ENCODE measurements at regions not wholly inside any gene's neighbourhood (a gene's known extent, or its start where the extent isn't known, plus 50 kb on each side); places are given as distances from the start of the nearest gene placed in this dataset.

GRCh38 chr16:51049276-51049675 is 101.8 kb downstream of the SALL1 start:
- Mint-ChIP-seq H3K27ac (no peak overlapping the region), H3K27me3 (peaks cover under 1% of the 10 kb centered on the region), H3K36me3 (no peaks in the 10 kb centered on the region), H3K9me3 (ENCODE audit: low read depth) (no peaks in the 10 kb centered on the region), H3K4me1 (ENCODE audit: low read depth) (no peaks in the 10 kb centered on the region), H3K4me3 (no peak overlapping the region)

GRCh38 chr16:51048544-51048943 is 102.5 kb downstream of the SALL1 start:
- H3K9me3 Mint-ChIP-seq (ENCODE audit: low read depth): no peaks in the 10 kb centered on the region
- no peaks in the 10 kb centered on the region for H3K27me3 Mint-ChIP-seq
- no peak overlapping the region for H3K4me3 Mint-ChIP-seq
- no peaks in the 10 kb centered on the region for H3K36me3 Mint-ChIP-seq
- no peaks in the 10 kb centered on the region for H3K4me1 Mint-ChIP-seq (ENCODE audit: low read depth)
- H3K27ac Mint-ChIP-seq: no peak overlapping the region

GRCh38 chr16:51045794-51046193 is 105.3 kb downstream of the SALL1 start:
- H3K4me1 Mint-ChIP-seq (ENCODE audit: low read depth): no peaks in the 10 kb centered on the region
- no peak overlapping the region for H3K27ac Mint-ChIP-seq
- H3K4me3 Mint-ChIP-seq: no peak overlapping the region
- no peaks in the 10 kb centered on the region for H3K36me3 Mint-ChIP-seq
- no peaks in the 10 kb centered on the region for H3K9me3 Mint-ChIP-seq (ENCODE audit: low read depth)
- no peaks in the 10 kb centered on the region for H3K27me3 Mint-ChIP-seq

DNA sequence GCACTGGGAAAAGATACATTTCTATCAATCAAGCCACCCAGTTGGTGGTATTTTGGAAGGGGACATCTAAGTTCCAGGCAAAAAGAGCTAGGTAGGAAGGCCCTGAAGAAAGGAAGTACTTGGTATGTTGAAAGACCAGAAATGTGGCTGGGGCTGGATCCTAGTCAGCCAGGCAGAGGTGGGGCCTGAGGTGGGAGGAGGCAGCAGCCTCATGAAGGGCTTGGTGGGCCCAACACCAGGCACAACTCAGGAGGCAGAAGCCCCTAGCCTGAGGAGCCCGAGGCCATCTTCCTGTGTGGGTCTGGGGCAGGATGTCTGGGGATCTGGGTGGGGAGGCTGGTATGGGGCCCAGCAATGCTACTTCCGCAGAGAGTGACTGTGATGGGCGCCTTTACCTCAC is 105.9 kb downstream of the SALL1 start:
- Mint-ChIP-seq H3K9me3 (ENCODE audit: low read depth) (no peaks in the 10 kb centered on the region), H3K4me3 (no peak overlapping the region), H3K27ac (no peak overlapping the region), H3K36me3 (no peaks in the 10 kb centered on the region), H3K27me3 (no peaks in the 10 kb centered on the region), H3K4me1 (ENCODE audit: low read depth) (no peaks in the 10 kb centered on the region)

DNA sequence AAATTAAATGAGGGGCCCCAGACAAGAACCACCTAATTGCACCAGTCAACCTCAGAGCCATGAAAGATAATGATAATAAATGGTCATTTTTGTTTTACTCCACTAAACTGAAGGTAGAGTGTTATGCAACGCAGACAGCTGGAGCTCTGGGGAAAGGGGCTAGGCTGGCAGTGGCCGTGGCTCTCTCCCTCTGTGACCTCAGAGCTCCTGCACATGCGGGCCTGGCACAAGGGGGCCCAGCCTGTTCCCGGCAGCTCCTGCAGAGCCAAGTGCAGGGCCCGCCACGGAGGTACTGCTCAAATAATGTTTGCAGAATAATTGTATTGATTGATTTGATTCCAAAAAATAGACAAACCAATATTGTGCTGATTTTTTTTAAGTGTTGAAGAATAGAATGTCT is 109.5 kb downstream of the SALL1 start:
- Mint-ChIP-seq H3K36me3 (no peaks in the 10 kb centered on the region), H3K27ac (no peak overlapping the region), H3K27me3 (peaks cover 6% of the 10 kb centered on the region), H3K9me3 (ENCODE audit: low read depth) (no peaks in the 10 kb centered on the region), H3K4me3 (no peak overlapping the region), H3K4me1 (ENCODE audit: low read depth) (no peaks in the 10 kb centered on the region)

DNA sequence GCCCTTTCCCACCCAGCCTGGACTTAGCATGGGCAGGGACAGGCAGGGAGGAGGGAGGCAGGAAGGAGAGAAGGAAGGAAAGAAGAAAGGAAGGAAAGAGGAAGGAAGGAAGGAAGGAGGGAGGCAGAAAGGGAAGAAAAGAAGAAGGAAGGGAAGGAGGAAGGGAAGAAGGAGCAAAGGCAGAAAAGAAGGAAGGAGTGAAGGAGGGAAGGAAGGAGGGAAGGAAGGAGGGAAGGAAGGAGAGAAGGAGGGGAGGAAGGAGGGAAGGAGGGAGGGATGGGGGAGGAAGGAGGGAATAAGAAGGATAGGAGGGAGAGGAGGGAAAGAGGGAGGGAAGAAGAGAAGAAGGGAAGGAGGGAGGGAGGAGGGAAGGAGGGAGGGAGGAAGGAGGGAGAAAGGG is 110.4 kb downstream of the SALL1 start:
- no peaks in the 10 kb centered on the region for H3K36me3 Mint-ChIP-seq
- H3K27ac Mint-ChIP-seq: no peak overlapping the region
- H3K4me1 Mint-ChIP-seq (ENCODE audit: low read depth): no peaks in the 10 kb centered on the region
- peaks cover 6% of the 10 kb centered on the region for H3K27me3 Mint-ChIP-seq
- no peak overlapping the region for H3K4me3 Mint-ChIP-seq
- H3K9me3 Mint-ChIP-seq (ENCODE audit: low read depth): no peaks in the 10 kb centered on the region

- H3K9me3 Mint-ChIP-seq (ENCODE audit: low read depth): no peaks in the 10 kb centered on the region
- H3K4me1 Mint-ChIP-seq (ENCODE audit: low read depth): no peaks in the 10 kb centered on the region
- H3K4me3 Mint-ChIP-seq: no peak overlapping the region
Measured at GRCh38 chr16:51039638-51040331, 111.3 kb downstream of the SALL1 start.

GRCh38 chr16:51035711-51036110 is 115.4 kb downstream of the SALL1 start:
- H3K27me3 Mint-ChIP-seq: peaks cover 8% of the 10 kb centered on the region
- H3K4me1 Mint-ChIP-seq (ENCODE audit: low read depth): no peaks in the 10 kb centered on the region
- no peak overlapping the region for H3K4me3 Mint-ChIP-seq
- H3K27ac Mint-ChIP-seq: no peak overlapping the region
- no peaks in the 10 kb centered on the region for H3K9me3 Mint-ChIP-seq (ENCODE audit: low read depth)
- no peaks in the 10 kb centered on the region for H3K36me3 Mint-ChIP-seq

More at GRCh38 chr16:51039638-51040331, 111.3 kb downstream of the SALL1 start:
- Mint-ChIP-seq H3K27me3 (peaks cover 8% of the 10 kb centered on the region), H3K36me3 (no peaks in the 10 kb centered on the region), H3K27ac (no peak overlapping the region)

- Mint-ChIP-seq H3K9me3 (ENCODE audit: low read depth) (no peaks in the 10 kb centered on the region), H3K36me3 (no peaks in the 10 kb centered on the region), H3K27me3 (peaks cover 8% of the 10 kb centered on the region), H3K4me1 (ENCODE audit: low read depth) (no peaks in the 10 kb centered on the region), H3K4me3 (no peak overlapping the region), H3K27ac (no peak overlapping the region)
Measured at GRCh38 chr16:51035110-51035498, 116.0 kb downstream of the SALL1 start.

- Mint-ChIP-seq H3K9me3 (ENCODE audit: low read depth) (no peaks in the 10 kb centered on the region), H3K4me3 (no peak overlapping the region), H3K4me1 (ENCODE audit: low read depth) (no peaks in the 10 kb centered on the region), H3K36me3 (no peaks in the 10 kb centered on the region), H3K27ac (peak overlapping the region; percentile 37), H3K27me3 (peaks cover 8% of the 10 kb centered on the region)
Measured at GRCh38 chr16:51034481-51035109, 116.5 kb downstream of the SALL1 start.

GRCh38 chr16:51031598-51031997 is 119.5 kb downstream of the SALL1 start:
- Mint-ChIP-seq H3K27ac (no peak overlapping the region), H3K4me1 (ENCODE audit: low read depth) (no peaks in the 10 kb centered on the region), H3K27me3 (peaks cover 8% of the 10 kb centered on the region), H3K4me3 (no peak overlapping the region), H3K9me3 (ENCODE audit: low read depth) (peaks cover 3% of the 10 kb centered on the region), H3K36me3 (no peaks in the 10 kb centered on the region)

DNA sequence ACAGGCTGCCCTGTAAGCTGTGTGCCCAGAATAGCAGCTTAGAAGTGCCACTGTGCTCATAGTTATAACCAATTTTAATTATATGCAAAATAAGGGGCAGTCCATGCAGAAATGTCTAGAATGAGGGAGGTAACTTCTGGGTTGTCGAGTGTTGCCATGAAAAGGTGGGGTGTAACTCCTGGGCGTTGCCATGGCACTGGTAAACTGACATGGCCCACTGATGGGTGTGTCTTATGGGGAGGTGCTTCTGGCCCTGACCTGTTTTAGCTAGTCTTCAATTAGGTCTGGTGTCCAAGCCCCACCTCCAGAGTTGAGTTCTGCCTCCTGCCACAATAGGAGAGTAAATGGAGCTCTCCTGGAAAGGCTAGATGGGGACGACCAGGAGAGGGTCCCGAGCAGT is 120.6 kb downstream of the SALL1 start:
- H3K9me3 Mint-ChIP-seq (ENCODE audit: low read depth): peaks cover 3% of the 10 kb centered on the region

GRCh38 chr16:51025588-51026290 is 125.3 kb downstream of the SALL1 start:
- Mint-ChIP-seq H3K36me3 (no peaks in the 10 kb centered on the region), H3K27ac (no peak overlapping the region), H3K27me3 (peaks cover 12% of the 10 kb centered on the region), H3K4me1 (ENCODE audit: low read depth) (no peaks in the 10 kb centered on the region), H3K4me3 (no peak overlapping the region), H3K9me3 (ENCODE audit: low read depth) (peaks cover 3% of the 10 kb centered on the region)

More for the DNA sequence above, 120.6 kb downstream of the SALL1 start:
- Mint-ChIP-seq H3K36me3 (no peaks in the 10 kb centered on the region), H3K4me1 (ENCODE audit: low read depth) (no peaks in the 10 kb centered on the region), H3K27me3 (peaks cover 9% of the 10 kb centered on the region), H3K27ac (no peak overlapping the region), H3K4me3 (no peak overlapping the region)

GRCh38 chr16:51024703-51025102 is 126.4 kb downstream of the SALL1 start:
- Mint-ChIP-seq H3K27me3 (peaks cover 12% of the 10 kb centered on the region), H3K27ac (no peak overlapping the region), H3K36me3 (no peaks in the 10 kb centered on the region), H3K9me3 (ENCODE audit: low read depth) (peaks cover 3% of the 10 kb centered on the region), H3K4me1 (ENCODE audit: low read depth) (no peaks in the 10 kb centered on the region), H3K4me3 (no peak overlapping the region)

GRCh38 chr16:51022955-51023354 is 128.1 kb downstream of the SALL1 start:
- H3K27me3 Mint-ChIP-seq: peaks cover 10% of the 10 kb centered on the region
- no peaks in the 10 kb centered on the region for H3K9me3 Mint-ChIP-seq (ENCODE audit: low read depth)
- no peak overlapping the region for H3K4me3 Mint-ChIP-seq
- H3K27ac Mint-ChIP-seq: no peak overlapping the region
- no peaks in the 10 kb centered on the region for H3K36me3 Mint-ChIP-seq
- H3K4me1 Mint-ChIP-seq (ENCODE audit: low read depth): no peaks in the 10 kb centered on the region

Measured in activated naive CD8-positive, alpha-beta T cell (primary cell).